ENCODE measurements at regions not wholly inside any gene's neighbourhood (a gene's known extent, or its start where the extent isn't known, plus 50 kb on each side); places are given as distances from the start of the nearest gene placed in this dataset.
A peak's percentile ranks its signal among the peaks of the same experiment; 100 is the strongest.
"Not testable (repeated sequence)": the region's sequence is repeated elsewhere in the genome, so short reads cannot be mapped to it uniquely, and the experiment has no call there.

DNA sequence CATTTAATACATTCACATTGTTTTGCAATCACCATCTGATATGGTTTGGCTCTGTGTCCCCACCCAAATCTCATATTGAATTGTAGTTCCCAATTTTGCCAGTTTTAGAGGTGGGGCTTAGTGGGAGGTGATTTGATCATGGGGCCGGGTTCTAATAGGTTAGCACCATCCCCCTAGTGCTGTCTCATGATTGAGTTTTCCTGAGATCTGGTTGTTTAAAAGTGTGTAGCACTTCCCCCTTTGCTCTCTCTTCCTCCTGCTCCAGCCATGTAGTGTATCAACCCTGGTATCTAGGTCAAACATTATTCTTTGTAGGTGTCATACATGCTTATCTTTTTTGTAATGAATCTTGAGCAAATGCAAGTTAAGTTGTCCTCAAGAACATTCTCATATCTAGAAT, 83.3 kb upstream of the KIT start:
- no peak for DNase-seq (ENCODE audit: low read depth, low spot score)

DNA sequence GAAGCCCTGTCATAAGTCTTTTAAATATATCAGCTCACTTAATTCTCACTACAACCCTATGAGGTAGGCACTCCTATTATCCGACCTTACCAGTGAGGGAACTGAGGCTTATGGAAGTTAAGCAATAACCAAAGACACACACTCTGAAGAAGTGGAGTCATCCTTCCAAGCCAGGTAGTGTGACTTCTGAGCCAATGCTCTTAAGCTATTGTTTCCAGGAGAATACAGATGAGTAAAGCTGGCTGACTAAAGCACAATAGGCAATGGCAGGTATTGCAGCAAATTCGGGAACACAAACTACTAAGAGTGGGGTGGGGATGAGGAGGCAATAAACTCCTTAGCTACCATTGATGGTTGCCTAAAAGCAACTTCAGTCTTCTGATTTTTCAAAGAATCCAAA, 81.8 kb upstream of the KIT start:
- no peak for DNase-seq (ENCODE audit: low read depth, low spot score)

GRCh38 chr4:54581807-54582206, 76.0 kb upstream of the KIT start:
- DNase-seq (ENCODE audit: low read depth, low spot score), result no peak

DNA sequence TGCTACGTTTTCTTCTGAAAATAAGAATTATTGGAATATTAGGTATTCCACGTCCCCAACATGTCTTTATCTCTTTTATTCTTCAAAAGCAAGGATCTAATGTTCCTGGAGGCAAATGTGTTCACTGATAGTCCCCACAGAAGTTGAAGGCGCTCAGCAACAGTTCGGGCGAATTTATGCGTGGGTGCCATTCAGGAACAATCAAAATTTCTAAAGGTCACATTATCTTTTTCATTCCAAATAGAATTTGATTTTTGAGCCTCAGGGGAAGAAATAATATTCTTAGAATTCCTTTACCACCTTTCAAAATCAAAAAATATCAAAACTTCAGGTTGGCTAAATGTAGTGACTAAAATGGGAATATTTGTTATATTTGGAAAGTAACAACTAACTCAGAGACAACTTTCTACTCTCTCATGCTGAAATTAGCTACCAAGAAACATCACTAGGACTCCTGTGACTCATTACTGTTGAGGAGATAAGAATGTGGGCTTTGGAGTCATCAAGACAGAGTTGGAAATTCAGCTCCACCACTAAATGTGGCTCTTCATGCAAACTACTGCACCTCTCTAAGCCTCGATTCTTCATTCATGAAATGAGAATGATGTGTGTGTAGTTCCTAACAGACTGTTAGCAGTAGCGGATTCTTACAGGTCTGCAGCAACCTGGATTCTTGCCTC, 72.3 kb upstream of the KIT start:
- DNase-seq (ENCODE audit: low read depth, low spot score), result peak; percentile 20

- DNase-seq (ENCODE audit: low read depth, low spot score), result peak; percentile 46
Measured at GRCh38 chr4:54586320-54586955, 71.3 kb upstream of the KIT start.

DNA sequence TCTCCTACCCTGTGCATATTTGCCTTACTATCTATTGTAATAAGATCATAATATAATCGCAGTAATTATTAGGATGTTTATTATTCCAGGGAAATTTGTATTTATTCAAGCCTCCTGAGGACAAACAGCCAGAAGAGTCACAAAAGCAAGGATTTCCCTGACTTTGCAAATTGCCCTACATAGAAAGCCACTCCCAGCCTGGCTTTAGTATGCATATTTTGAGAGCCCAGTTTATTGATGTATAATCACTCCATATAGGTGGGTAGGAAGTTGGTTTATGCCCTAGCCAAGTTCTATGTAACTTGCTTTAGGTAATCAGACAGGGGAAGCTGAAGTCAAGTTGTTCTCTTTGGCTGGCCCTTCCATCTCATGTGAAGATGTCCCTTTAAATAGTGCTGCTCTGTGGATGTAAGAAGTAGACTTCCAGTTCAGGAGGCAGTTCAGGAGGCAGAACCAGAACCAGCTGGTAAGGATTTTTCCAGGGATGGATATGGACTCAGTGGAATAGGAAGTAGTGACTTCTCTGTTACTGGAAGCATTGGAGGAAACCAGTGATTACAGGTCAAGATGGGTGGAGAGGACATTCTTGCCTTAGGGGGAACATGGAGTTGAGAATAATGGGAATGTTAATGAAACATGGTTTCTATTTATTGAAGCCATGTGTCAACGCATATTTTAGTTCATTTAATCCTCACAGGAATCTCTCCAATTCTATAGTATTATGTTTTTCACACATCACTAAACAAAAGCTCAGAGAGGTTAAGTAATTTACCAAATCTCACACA, 70.5 kb upstream of the KIT start:
- no peak for DNase-seq (ENCODE audit: low read depth, low spot score)

DNA sequence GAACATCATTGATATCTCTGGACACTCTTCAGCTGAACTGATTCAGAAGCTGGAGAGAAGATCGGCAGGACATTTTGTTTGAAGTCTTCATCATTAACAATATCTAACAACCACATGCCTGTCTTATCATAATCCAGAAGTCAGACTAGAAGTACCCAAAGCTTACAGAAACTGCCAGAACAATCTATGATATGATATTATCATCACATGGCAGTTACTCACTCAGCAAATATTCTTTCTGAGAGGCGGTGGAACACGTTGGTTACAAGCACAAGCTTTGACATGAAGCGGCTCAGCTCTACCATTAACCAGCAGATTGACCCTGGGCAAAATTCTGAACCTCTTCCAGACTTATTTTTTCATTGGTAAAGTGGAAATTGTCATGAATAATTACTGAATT, 69.4 kb upstream of the KIT start:
- no peak for DNase-seq (ENCODE audit: low read depth, low spot score)

- DNase-seq (ENCODE audit: low read depth, low spot score), result no peak
Measured at GRCh38 chr4:54589586-54589985, 68.2 kb upstream of the KIT start.

DNA sequence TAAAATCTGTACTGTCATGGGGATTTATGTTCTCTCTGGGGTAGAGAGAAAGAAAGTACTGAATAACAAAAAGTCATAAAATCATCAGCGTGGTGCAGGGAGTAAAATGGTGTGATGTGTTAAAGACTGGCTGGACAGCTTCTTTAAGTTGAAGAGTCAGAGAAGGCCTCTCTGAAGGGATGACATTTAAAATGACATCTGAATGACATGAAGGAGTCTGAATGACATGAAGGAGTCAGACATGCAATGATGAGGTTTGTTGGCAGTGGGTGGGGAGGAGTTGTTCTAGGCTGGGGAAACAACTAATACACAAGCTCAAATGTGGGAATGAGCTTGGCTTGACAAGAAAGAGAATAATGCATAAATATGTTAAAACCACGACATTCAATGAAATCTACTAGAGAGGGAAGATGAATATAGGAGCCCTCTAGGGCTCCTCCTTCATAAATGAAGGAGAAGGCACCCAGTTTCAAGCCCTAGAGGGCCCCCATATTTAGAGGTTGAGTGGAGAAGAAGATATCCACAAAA, 63.9 kb upstream of the KIT start:
- DNase-seq (ENCODE audit: low read depth, low spot score), result no peak

GRCh38 chr4:54596201-54596600, 61.6 kb upstream of the KIT start:
- no peak for DNase-seq (ENCODE audit: low read depth, low spot score)

GRCh38 chr4:54597678-54598077, 60.1 kb upstream of the KIT start:
- DNase-seq (ENCODE audit: low read depth, low spot score), result not testable (repeated sequence)

DNA sequence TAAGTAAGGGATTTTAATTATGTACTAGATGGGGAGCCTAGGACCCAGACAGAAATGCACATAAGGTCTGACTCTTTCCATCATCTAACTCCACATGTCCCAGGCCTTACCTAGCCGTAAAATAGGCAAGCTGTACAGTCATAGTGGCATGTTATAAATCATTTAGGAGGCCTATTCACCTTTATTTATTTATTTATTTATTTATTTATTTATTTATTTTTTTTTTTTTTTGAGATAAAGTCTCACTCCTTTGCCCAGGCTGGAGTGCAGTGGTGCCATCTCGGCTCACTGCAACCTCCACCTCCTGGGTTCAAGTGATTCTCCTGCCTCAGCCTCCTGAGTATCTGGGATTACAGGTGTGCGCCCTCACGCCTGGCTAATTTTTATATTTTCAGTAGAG, 55.6 kb upstream of the KIT start:
- not testable (repeated sequence) for DNase-seq (ENCODE audit: low read depth, low spot score)

DNA sequence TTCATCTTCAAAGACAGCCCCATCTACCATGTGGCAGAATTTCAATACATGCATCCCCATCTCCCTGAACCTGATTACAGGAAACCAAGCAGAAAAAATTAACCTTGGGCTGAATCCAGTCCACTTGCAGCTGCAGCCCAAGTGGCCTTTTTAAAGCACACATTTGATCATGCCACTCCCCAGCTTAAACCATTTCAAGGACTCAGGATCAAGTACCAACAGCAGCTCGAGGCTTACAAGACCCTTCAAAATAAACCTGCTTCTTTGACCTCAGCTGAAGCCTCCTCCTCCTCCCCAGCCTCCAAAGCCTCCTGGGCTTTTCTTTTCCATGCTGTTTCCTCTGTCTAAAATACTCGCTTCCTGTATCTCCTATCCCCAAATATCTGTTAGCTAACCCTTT, 50.7 kb upstream of the KIT start:
- no peak for DNase-seq (ENCODE audit: low read depth, low spot score)

- no peak for DNase-seq (ENCODE audit: low read depth, low spot score)
Measured at GRCh38 chr4:54607521-54607920, 50.2 kb upstream of the KIT start.
